ENCODE measurements at regions not wholly inside any gene's neighbourhood (a gene's known extent, or its start where the extent isn't known, plus 50 kb on each side); places are given as distances from the start of the nearest gene placed in this dataset.

DNA sequence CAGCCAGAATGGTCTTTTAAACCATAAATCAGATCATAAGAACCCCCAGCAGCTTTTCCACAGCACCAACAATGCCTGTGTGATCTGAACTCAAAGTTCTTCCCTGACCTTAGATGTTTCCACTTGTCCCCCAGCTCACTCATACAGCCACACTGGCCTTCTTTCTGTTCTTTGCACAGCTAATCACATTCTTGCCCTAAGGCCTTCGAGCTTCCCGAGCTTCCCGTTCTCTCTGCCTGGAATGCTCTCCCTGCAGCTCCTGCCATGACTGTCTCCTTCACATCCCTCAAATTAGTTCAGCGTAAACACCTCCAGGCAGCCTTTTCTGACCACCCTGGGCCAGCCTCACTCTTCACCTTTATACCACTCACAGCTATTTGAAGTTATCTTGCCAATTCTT is 166.8 kb upstream of the NFE2L3 start:
- Histone ChIP-seq H3K27me3 (ENCODE audit: insufficient read depth, low read depth, low read length) (no peaks in the 10 kb centered on the region), H3K36me3 (ENCODE audit: insufficient read depth, low read length) (no peaks in the 10 kb centered on the region), H2AFZ (ENCODE audit: low read depth, low read length) (no peak overlapping the region), H3K4me3 (ENCODE audit: low read length) (no peak overlapping the region), H3K79me2 (replicated peaks; ENCODE audit: insufficient read depth, low read length) (no peaks in the 10 kb centered on the region), H4K20me1 (ENCODE audit: insufficient read depth) (no peaks in the 10 kb centered on the region), H3F3A (ENCODE audit: insufficient read depth, low read length, poor library complexity, severe bottlenecking) (no peaks in the 10 kb centered on the region), H3K27ac (ENCODE audit: low read length) (no peak overlapping the region), H3K4me2 (ENCODE audit: low read length) (no peak overlapping the region), H3K9ac (ENCODE audit: low read length) (no peak overlapping the region), H3K9me2 (ENCODE audit: insufficient read depth, low read length) (no peaks in the 10 kb centered on the region), H3K9me3 (ENCODE audit: low read length) (no peaks in the 10 kb centered on the region)
- TF ChIP-seq EP300 (conservative IDR thresholded peaks at IDR 0.05; ENCODE audit: poor library complexity, severe bottlenecking) (no peak), TAF1 (IDR thresholded peaks at IDR 0.05; ENCODE audit: low read depth) (no peak), MXI1 (conservative IDR thresholded peaks at IDR 0.05; ENCODE audit: poor library complexity, severe bottlenecking) (no peak), EZH2 (IDR thresholded peaks at IDR 0.05; ENCODE audit: borderline replicate concordance, insufficient read depth, low read length, poor library complexity, severe bottlenecking) (no peak), SMC3 (conservative IDR thresholded peaks at IDR 0.05; ENCODE audit: poor library complexity) (no peak), RAD21 (conservative IDR thresholded peaks at IDR 0.05) (no peak), POLR2AphosphoS5 (IDR thresholded peaks at IDR 0.05) (no peak)
- TF ChIP-seq, protein P1, sequence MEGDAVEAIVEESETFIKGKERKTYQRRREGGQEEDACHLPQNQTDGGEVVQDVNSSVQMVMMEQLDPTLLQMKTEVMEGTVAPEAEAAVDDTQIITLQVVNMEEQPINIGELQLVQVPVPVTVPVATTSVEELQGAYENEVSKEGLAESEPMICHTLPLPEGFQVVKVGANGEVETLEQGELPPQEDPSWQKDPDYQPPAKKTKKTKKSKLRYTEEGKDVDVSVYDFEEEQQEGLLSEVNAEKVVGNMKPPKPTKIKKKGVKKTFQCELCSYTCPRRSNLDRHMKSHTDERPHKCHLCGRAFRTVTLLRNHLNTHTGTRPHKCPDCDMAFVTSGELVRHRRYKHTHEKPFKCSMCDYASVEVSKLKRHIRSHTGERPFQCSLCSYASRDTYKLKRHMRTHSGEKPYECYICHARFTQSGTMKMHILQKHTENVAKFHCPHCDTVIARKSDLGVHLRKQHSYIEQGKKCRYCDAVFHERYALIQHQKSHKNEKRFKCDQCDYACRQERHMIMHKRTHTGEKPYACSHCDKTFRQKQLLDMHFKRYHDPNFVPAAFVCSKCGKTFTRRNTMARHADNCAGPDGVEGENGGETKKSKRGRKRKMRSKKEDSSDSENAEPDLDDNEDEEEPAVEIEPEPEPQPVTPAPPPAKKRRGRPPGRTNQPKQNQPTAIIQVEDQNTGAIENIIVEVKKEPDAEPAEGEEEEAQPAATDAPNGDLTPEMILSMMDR (IDR thresholded peaks at IDR 0.05; ENCODE audit: poor library complexity, severe bottlenecking): no peak
- TF ChIP-seq, protein P2, sequence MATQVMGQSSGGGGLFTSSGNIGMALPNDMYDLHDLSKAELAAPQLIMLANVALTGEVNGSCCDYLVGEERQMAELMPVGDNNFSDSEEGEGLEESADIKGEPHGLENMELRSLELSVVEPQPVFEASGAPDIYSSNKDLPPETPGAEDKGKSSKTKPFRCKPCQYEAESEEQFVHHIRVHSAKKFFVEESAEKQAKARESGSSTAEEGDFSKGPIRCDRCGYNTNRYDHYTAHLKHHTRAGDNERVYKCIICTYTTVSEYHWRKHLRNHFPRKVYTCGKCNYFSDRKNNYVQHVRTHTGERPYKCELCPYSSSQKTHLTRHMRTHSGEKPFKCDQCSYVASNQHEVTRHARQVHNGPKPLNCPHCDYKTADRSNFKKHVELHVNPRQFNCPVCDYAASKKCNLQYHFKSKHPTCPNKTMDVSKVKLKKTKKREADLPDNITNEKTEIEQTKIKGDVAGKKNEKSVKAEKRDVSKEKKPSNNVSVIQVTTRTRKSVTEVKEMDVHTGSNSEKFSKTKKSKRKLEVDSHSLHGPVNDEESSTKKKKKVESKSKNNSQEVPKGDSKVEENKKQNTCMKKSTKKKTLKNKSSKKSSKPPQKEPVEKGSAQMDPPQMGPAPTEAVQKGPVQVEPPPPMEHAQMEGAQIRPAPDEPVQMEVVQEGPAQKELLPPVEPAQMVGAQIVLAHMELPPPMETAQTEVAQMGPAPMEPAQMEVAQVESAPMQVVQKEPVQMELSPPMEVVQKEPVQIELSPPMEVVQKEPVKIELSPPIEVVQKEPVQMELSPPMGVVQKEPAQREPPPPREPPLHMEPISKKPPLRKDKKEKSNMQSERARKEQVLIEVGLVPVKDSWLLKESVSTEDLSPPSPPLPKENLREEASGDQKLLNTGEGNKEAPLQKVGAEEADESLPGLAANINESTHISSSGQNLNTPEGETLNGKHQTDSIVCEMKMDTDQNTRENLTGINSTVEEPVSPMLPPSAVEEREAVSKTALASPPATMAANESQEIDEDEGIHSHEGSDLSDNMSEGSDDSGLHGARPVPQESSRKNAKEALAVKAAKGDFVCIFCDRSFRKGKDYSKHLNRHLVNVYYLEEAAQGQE (IDR thresholded peaks at IDR 0.05; ENCODE audit: borderline replicate concordance): no peak

DNA sequence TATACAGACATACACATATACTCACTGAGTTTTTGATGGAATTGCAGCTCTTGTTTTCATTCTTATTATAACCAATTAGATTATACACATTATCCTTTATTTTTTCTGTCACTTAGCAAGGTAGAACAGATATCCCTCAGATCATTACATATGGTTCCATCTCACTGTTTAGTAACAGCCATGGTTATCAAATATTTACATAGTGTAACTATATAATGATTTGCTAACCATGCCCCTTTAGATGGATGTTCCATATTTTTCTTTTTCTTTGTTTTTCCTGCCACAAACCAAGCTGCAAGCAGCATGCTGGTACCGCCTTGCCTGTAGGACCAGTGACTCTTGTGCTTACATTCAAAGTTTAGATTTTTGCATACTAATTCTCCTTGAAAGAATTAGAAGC is 163.4 kb upstream of the NFE2L3 start:
- TF ChIP-seq SMC3 (conservative IDR thresholded peaks at IDR 0.05; ENCODE audit: poor library complexity): no peak
- no peak for TF ChIP-seq MXI1 (conservative IDR thresholded peaks at IDR 0.05; ENCODE audit: poor library complexity, severe bottlenecking)
- TF ChIP-seq RAD21 (conservative IDR thresholded peaks at IDR 0.05): no peak
- TF ChIP-seq, protein P2 (IDR thresholded peaks at IDR 0.05; ENCODE audit: borderline replicate concordance): no peak
- no peak for TF ChIP-seq POLR2AphosphoS5 (IDR thresholded peaks at IDR 0.05)
- TF ChIP-seq, protein P1 (IDR thresholded peaks at IDR 0.05; ENCODE audit: poor library complexity, severe bottlenecking): no peak
- no peak for TF ChIP-seq EP300 (conservative IDR thresholded peaks at IDR 0.05; ENCODE audit: poor library complexity, severe bottlenecking)
- no peak for TF ChIP-seq EZH2 (IDR thresholded peaks at IDR 0.05; ENCODE audit: borderline replicate concordance, insufficient read depth, low read length, poor library complexity, severe bottlenecking)
- no peaks in the 10 kb centered on the region for H3K9me3 ChIP-seq (ENCODE audit: low read length)
- H3K4me2 ChIP-seq (ENCODE audit: low read length): no peak overlapping the region

More for the DNA sequence above, 163.4 kb upstream of the NFE2L3 start:
- Histone ChIP-seq H3K27ac (ENCODE audit: low read length) (no peak overlapping the region), H4K20me1 (ENCODE audit: insufficient read depth) (no peaks in the 10 kb centered on the region), H2AFZ (ENCODE audit: low read depth, low read length) (no peak overlapping the region), H3K9ac (ENCODE audit: low read length) (no peak overlapping the region), H3K9me2 (ENCODE audit: insufficient read depth, low read length) (no peaks in the 10 kb centered on the region), H3F3A (ENCODE audit: insufficient read depth, low read length, poor library complexity, severe bottlenecking) (no peaks in the 10 kb centered on the region), H3K79me2 (replicated peaks; ENCODE audit: insufficient read depth, low read length) (no peaks in the 10 kb centered on the region), H3K36me3 (ENCODE audit: insufficient read depth, low read length) (no peaks in the 10 kb centered on the region), H3K27me3 (ENCODE audit: insufficient read depth, low read depth, low read length) (no peaks in the 10 kb centered on the region), H3K4me3 (ENCODE audit: low read length) (no peak overlapping the region)

All from neural cell (in vitro differentiated cells).